HL-60 (cell line): ENCODE measurements at regions not wholly inside any gene's neighbourhood (a gene's known extent, or its start where the extent isn't known, plus 50 kb on each side); places are given as distances from the start of the nearest gene placed in this dataset.
"Not testable (repeated sequence)": the region's sequence is repeated elsewhere in the genome, so short reads cannot be mapped to it uniquely, and the experiment has no call there.

Source experiments
- DNase-seq, 2 experiments: peaks; one replicate each; pipeline ENCODE4 v3.0.0-alpha.2; 2010 to 2020; ENCODE audit warnings: low read depth in 1 of 2, low spot score in 1 of 2
- H3K27ac ChIP-seq: fragments of 250-450 bp; sonication (Bioruptor Pico); replicated peaks from 2 replicates; pipeline ENCODE4 v1.5.1; 2020; ENCODE audit warnings: mild to moderate bottlenecking, moderate library complexity
- H3K27me3 ChIP-seq: fragments of 250-450 bp; sonication (Bioruptor Pico); 2 replicates; pipeline ENCODE4 v1.5.1; 2021; ENCODE audit warnings: mild to moderate bottlenecking, moderate library complexity; ENCODE audit not compliant: insufficient read depth, poor library complexity, severe bottlenecking
- H3K4me3 ChIP-seq: replicated peaks from 2 replicates; pipeline ENCODE4 v1.5.1; 2011; ENCODE audit warnings: mild to moderate bottlenecking, control low read depth, low read length; ENCODE audit not compliant: insufficient read depth
- CTCF ChIP-seq: IDR thresholded peaks from one replicate; pipeline ENCODE4 v1.5.1; 2011; ENCODE audit warnings: low read length, control low read depth, inconsistent platforms; ENCODE audit not compliant: insufficient read depth
- GABPA ChIP-seq: IDR thresholded peaks from 2 replicates; pipeline ENCODE4 v1.6.1; 2012; ENCODE audit warnings: low read depth
- POLR2AphosphoS5 ChIP-seq: IDR thresholded peaks from 2 replicates; pipeline ENCODE4 v1.6.1; 2012; ENCODE audit warnings: low read depth
- REST ChIP-seq: IDR thresholded peaks from 2 replicates; pipeline ENCODE4 v1.6.1; 2012; ENCODE audit warnings: low read depth; ENCODE audit not compliant: insufficient replicate concordance
- SPI1 ChIP-seq: IDR thresholded peaks from 2 replicates; pipeline ENCODE4 v1.6.1; 2012; ENCODE audit warnings: low read depth, mild to moderate bottlenecking, borderline replicate concordance

GRCh38 chr1:206397501-206397900 lies 72.8 kb upstream of the IKBKE start:
- not testable (repeated sequence) for H3K4me3 ChIP-seq, H3K27me3 ChIP-seq, DNase-seq, H3K27ac ChIP-seq

- H3K27me3 ChIP-seq, H3K4me3 ChIP-seq, DNase-seq, H3K27ac ChIP-seq: not testable (repeated sequence)
Observed at GRCh38 chr1:206398261-206398660, 72.0 kb upstream of the IKBKE start.

- not testable (repeated sequence) for DNase-seq, H3K27me3 ChIP-seq, H3K27ac ChIP-seq, H3K4me3 ChIP-seq
Observed at GRCh38 chr1:206403612-206404307, 66.5 kb upstream of the IKBKE start.

- DNase-seq, H3K27me3 ChIP-seq, H3K27ac ChIP-seq, H3K4me3 ChIP-seq: not testable (repeated sequence)
Observed at GRCh38 chr1:206404309-206405027, 65.8 kb upstream of the IKBKE start.

- H3K4me3 ChIP-seq, H3K27ac ChIP-seq, H3K27me3 ChIP-seq, DNase-seq: not testable (repeated sequence)
Observed at GRCh38 chr1:206405282-206405681, 65.0 kb upstream of the IKBKE start.

GRCh38 chr1:206408371-206409288 lies 61.6 kb upstream of the IKBKE start:
- not testable (repeated sequence) for H3K27ac ChIP-seq, H3K27me3 ChIP-seq, DNase-seq, H3K4me3 ChIP-seq

GRCh38 chr1:206411321-206411720 lies 59.0 kb upstream of the IKBKE start:
- H3K27ac ChIP-seq: no peak overlapping the region
- DNase-seq: no peak
- H3K4me3 ChIP-seq: no peak overlapping the region
- H3K27me3 ChIP-seq: no peaks in the 10 kb centered on the region
- no peak for TF ChIP-seq GABPA
- no peak for TF ChIP-seq REST
- TF ChIP-seq POLR2AphosphoS5: no peak
- no peak for TF ChIP-seq CTCF
- no peak for TF ChIP-seq SPI1
